ENCODE measurements at regions not wholly inside any gene's neighbourhood (a gene's known extent, or its start where the extent isn't known, plus 50 kb on each side); places are given as distances from the start of the nearest gene placed in this dataset.
"Not testable (repeated sequence)": the region's sequence is repeated elsewhere in the genome, so short reads cannot be mapped to it uniquely, and the experiment has no call there.

- not testable (repeated sequence) for DNase-seq (ENCODE audit: low read depth in 4 of 4, low spot score in 3 of 4)
Observed at GRCh38 chr1:109857702-109858101, 52.9 kb upstream of the CSF1 start.

GRCh38 chr1:109855986-109856385, 54.7 kb upstream of the CSF1 start:
- DNase-seq (ENCODE audit: low read depth in 4 of 4, low spot score in 3 of 4), result not testable (repeated sequence)

- DNase-seq (ENCODE audit: low read depth in 4 of 4, low spot score in 3 of 4), result not testable (repeated sequence)
Observed at GRCh38 chr1:109853972-109854371, 56.7 kb upstream of the CSF1 start.

- not testable (repeated sequence) for DNase-seq (ENCODE audit: low read depth in 4 of 4, low spot score in 3 of 4)
Observed at GRCh38 chr1:109852221-109853015, 58.2 kb upstream of the CSF1 start.

GRCh38 chr1:109850827-109851226, 59.8 kb upstream of the CSF1 start:
- no peak for DNase-seq (ENCODE audit: low read depth in 4 of 4, low spot score in 3 of 4)

GRCh38 chr1:109850194-109850593, 60.5 kb upstream of the CSF1 start:
- no peak for DNase-seq (ENCODE audit: low read depth in 4 of 4, low spot score in 3 of 4)

GRCh38 chr1:109849655-109850054, 61.0 kb upstream of the CSF1 start:
- DNase-seq (ENCODE audit: low read depth in 4 of 4, low spot score in 3 of 4), result no peak

- no peak for DNase-seq (ENCODE audit: low read depth in 4 of 4, low spot score in 3 of 4)
Observed at GRCh38 chr1:109847251-109847650, 63.4 kb upstream of the CSF1 start.

- DNase-seq (ENCODE audit: low read depth in 4 of 4, low spot score in 3 of 4), result no peak
Observed at GRCh38 chr1:109846846-109847245, 63.8 kb upstream of the CSF1 start.

GRCh38 chr1:109846162-109846561, 64.5 kb upstream of the CSF1 start:
- DNase-seq (ENCODE audit: low read depth in 4 of 4, low spot score in 3 of 4), result peak in 3 of 4 donors; percentile 32 to 59 (median 57)

GRCh38 chr1:109845658-109846057, 65.0 kb upstream of the CSF1 start:
- no peak for DNase-seq (ENCODE audit: low read depth in 4 of 4, low spot score in 3 of 4)

GRCh38 chr1:109844609-109845008, 66.0 kb upstream of the CSF1 start:
- no peak for DNase-seq (ENCODE audit: low read depth in 4 of 4, low spot score in 3 of 4)

GRCh38 chr1:109840011-109840629, 70.5 kb upstream of the CSF1 start:
- DNase-seq (ENCODE audit: low read depth in 4 of 4, low spot score in 3 of 4), result no peak

GRCh38 chr1:109839276-109839675, 71.4 kb upstream of the CSF1 start:
- DNase-seq (ENCODE audit: low read depth in 4 of 4, low spot score in 3 of 4), result not testable (repeated sequence)

GRCh38 chr1:109838838-109839240, 71.8 kb upstream of the CSF1 start:
- DNase-seq (ENCODE audit: low read depth in 4 of 4, low spot score in 3 of 4), result no peak

- no peak for DNase-seq (ENCODE audit: low read depth in 4 of 4, low spot score in 3 of 4)
Observed at GRCh38 chr1:109837852-109838570, 72.6 kb upstream of the CSF1 start.

- DNase-seq (ENCODE audit: low read depth in 4 of 4, low spot score in 3 of 4), result not testable (repeated sequence)
Observed at GRCh38 chr1:109835645-109836044, 71.9 kb upstream of the EPS8L3 start.

- DNase-seq (ENCODE audit: low read depth in 4 of 4, low spot score in 3 of 4), result no peak
Observed at GRCh38 chr1:109834951-109835350, 71.2 kb upstream of the EPS8L3 start.

GRCh38 chr1:109832945-109833344, 69.2 kb upstream of the EPS8L3 start:
- no peak for DNase-seq (ENCODE audit: low read depth in 4 of 4, low spot score in 3 of 4)

- DNase-seq (ENCODE audit: low read depth in 4 of 4, low spot score in 3 of 4), result no peak
Observed at GRCh38 chr1:109828756-109829505, 65.2 kb upstream of the EPS8L3 start.

- no peak for DNase-seq (ENCODE audit: low read depth in 4 of 4, low spot score in 3 of 4)
Observed at GRCh38 chr1:109827986-109828385, 64.3 kb upstream of the EPS8L3 start.
